Activated CD4-positive, alpha-beta T cell treated with anti-CD3 and anti-CD28 coated beads for 4 hours (primary cell): ENCODE measurements at regions not wholly inside any gene's neighbourhood (a gene's known extent, or its start where the extent isn't known, plus 50 kb on each side); places are given as distances from the start of the nearest gene placed in this dataset.
A peak's percentile ranks its signal among the peaks of the same experiment; 100 is the strongest.

ENCODE experiments used
- DNase-seq, 2 donors: peaks; one replicate each; pipeline ENCODE4 v3.0.0-alpha.2; 2020

DNA sequence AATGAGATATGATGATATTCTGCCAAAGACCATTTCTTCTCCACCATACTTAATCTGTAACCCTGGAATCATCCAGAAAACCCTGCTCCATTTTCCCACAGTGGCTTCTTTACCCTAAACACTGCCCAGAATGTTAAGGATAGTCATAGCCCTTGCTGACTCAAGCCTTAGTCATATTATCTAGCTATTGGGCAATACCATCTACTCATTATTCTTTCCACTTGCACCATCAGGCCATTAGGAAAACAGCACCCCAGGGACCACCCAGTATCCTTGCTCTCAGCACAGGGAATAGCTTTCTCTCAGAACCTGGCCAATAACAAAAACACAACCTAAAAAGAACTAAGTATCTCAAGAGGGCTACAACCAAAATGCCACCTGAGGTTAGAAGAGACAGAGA lies 445.7 kb upstream of the SLC14A2 start:
- DNase-seq, result no peak

DNA sequence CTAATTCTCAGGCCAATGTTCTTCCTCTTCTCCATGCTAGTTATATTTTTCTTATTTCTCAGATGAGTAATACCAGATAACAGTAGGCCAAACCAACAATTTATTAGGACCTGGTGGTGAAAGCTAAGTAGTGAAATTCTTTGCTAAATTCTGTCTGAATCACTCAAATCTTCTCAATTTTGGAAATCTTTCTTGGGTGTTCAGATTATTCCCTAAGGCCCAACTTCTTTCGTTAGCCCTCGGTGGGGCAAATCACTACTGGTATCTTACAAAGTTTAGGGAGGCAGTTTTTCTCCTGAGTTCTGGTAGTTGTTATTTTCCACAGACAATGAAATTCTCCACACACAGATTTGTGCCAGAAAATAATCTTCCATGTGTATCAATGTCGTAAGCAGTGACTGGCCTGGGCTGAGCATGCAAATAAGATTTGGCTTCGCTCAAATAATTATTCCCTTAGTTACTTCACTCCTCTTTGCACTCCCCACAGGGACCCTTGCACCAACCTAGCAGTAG lies 443.5 kb upstream of the SLC14A2 start:
- no peak for DNase-seq

DNA sequence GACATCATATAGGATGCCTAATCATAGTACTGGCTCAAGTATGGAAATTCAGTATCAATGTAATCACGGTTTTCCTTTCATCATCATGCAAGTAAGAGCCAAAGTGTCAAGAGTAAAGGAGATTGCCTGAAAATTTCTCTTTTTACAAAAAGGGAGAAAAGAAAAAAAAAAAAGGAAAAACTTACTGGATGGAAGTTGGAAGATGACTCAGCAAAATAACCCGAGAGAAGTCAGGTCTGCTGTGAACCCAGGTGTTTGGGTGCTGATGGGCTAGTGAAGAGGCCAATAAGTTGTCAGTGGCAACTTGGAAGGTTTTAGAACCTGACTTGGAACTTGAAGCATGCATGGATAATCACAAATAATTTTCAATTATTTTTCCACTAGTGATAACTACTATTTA lies 441.9 kb upstream of the SLC14A2 start:
- no peak for DNase-seq

- DNase-seq, result no peak
Measured at GRCh38 chr18:45173799-45174519, 441.3 kb upstream of the SLC14A2 start.

GRCh38 chr18:45174629-45175136 lies 440.6 kb upstream of the SLC14A2 start:
- no peak for DNase-seq

GRCh38 chr18:45175511-45175910 lies 439.8 kb upstream of the SLC14A2 start:
- DNase-seq, result no peak

- DNase-seq, result no peak
Measured at GRCh38 chr18:45186832-45187231, 428.4 kb upstream of the SLC14A2 start.

DNA sequence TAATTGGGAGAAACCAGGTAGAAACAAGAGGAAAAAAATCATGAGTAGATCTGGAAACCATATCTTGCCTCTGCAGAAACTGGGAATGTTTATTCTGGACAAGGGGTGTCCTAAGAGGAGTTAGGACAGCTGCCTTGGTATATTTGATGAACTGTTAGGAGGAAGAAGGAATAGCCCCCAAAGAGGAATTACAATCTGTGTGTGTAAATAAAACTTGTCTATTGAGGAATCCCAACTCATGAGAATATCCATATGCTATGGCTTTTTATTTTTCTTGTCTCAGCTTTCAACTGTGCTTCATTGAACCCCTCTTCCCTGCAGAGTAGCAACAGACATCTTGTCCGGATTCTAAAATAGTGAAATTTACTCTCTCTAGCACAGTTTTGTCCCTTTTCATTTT lies 423.5 kb upstream of the SLC14A2 start:
- DNase-seq, result no peak

- no peak for DNase-seq
Measured at GRCh38 chr18:45197526-45197970, 417.7 kb upstream of the SLC14A2 start.

DNA sequence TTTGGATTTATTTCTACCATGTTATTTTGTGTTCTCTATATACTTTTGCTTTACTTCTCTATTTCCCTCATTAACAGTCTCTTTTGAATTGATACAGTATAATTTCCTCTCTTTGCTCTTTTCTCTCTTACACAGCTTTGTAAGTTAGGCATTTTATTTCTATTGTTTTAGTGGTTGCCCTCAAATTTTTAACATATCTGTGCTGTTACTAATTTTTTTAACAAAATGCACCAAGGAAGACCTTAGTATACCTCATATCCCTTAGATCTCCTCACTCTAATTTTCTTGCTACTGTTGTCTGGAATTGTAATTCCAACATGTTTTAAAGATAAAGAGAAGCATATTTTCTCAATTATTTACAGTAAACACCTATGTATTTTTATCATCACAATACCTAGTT lies 416.8 kb upstream of the SLC14A2 start:
- no peak for DNase-seq

- no peak for DNase-seq
Measured at GRCh38 chr18:45201029-45201428, 414.2 kb upstream of the SLC14A2 start.

- no peak for DNase-seq
Measured at GRCh38 chr18:45201489-45201888, 413.8 kb upstream of the SLC14A2 start.

DNA sequence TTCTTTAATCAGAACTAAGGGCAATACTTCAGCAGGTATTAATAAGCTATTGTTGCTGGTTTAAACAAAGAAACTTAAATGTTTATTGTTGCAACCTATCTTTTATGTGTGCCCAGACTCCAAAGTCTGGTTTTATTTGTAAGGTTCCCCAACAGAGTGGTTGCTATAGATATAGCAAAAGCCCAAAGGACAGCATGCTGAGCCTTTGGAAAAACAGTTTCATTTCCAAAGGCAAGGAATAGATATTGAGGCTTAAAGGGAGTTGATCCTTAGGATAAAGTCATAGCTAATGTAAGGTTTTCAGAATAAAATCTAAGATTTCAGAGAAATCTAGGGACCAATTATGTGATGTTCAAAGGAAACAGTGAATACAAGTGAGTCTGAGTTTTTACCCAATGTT lies 413.2 kb upstream of the SLC14A2 start:
- no peak for DNase-seq

- DNase-seq, result no peak
Measured at GRCh38 chr18:45203677-45204076, 411.6 kb upstream of the SLC14A2 start.

- no peak for DNase-seq
Measured at GRCh38 chr18:45207328-45207727, 407.9 kb upstream of the SLC14A2 start.

GRCh38 chr18:45208164-45208563 lies 407.1 kb upstream of the SLC14A2 start:
- DNase-seq, result no peak

- peak; percentile 48 to 56 for DNase-seq
Measured at GRCh38 chr18:45212181-45213039, 402.9 kb upstream of the SLC14A2 start.

GRCh38 chr18:45213040-45213333 lies 402.3 kb upstream of the SLC14A2 start:
- DNase-seq, result no peak

DNA sequence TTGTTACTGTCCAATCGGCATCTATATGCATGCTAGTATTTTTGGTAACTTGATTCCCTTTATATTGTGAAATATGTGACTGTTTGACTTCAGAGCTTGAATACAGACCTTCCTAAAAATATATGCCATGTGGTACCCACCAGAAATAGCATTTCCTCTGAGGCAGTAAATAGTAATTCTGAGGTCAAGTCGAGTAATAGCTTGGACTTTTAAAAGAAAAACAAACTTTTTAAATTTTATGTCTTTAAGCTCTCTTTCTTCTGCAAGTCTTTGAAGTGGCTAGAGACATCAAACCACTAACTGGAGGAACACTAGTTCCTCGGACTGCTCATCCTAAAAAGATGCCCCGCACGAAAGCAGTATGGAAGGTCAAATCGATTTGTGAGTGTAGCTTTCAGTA lies 396.8 kb upstream of the SLC14A2 start:
- DNase-seq, result no peak

DNA sequence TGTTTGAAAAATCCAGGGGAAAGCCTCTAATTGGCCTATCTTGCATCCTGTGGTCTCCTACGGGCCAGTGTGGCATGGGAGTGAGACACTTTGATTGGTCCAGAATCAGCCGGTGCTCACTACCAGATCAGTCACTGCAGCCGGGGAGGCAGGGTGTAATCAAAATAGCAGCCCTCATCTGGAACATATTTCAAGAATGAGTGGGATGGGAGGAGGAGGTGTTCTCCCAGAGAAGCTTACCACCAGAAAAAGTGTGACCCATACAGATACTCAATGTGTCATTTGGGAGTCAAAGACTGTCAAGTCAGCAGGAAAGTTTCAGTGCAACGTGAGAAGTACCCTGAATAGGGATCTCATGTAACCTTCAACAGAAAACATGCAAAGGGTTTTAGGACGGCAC lies 393.9 kb upstream of the SLC14A2 start:
- no peak for DNase-seq

DNA sequence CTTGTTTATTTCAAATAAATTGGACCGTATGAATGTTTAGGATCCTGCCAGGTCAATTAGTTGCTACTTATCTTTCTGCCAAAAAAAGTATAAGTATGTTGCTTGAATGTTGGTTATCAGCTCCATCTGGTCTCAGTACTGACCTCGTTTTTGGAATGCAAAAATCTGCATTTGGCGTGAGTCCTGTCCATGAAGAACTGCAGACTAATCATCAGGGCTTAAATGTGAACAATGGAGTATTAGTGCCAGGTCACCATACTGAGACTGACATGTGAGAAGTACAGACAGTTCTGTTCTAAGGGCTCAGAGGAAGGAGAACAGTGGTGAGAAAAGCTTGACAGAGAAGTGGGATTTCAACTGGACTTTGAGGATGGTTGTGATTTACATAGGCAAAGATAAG lies 393.1 kb upstream of the SLC14A2 start:
- no peak for DNase-seq

DNA sequence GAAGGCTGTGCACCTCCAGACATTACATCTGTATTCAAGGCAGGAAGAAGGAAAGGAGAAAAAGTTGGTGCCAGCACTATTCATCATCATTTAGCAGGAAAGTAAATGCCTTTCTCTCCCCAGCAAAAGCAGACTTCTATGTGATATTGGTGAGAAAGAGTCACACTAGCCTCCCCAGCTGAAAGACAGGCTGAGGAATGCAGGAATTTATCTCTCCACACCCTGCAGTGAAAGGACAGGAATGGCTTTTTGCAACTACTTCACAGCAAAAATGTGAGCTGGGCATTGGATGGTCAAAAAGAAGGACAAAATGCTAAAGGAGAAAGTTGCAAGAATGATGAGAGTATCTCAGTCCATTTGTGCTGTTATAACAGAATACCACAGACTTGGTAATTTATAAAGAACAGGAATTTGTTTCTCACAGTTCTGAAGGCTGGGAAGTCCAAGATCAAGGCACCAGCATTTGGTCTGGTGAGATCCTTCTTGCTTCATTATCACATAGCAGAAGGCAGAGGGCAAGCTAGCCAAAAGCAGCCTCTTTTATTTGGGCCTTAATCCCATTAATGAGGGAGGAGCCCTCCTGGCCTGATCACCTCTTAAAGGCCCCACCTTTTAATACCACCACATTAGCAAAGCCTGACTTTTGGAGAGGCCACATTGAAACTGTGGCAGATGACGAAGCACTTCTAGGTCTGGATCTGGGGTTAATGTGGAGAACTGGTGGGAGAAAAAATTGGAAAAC lies 388.1 kb upstream of the SLC14A2 start:
- DNase-seq, result no peak

GRCh38 chr18:45228796-45229388 lies 386.4 kb upstream of the SLC14A2 start:
- no peak for DNase-seq
